Upper lobe of left lung (tissue), 4 donors: ENCODE measurements at regions not wholly inside any gene's neighbourhood (a gene's known extent, or its start where the extent isn't known, plus 50 kb on each side); places are given as distances from the start of the nearest gene placed in this dataset.

ENCODE experiments used
- EP300 ChIP-seq, 4 donors: sonication (generic); formaldehyde crosslinking; IDR thresholded peaks; one replicate each; pipeline ENCODE4 v1.5.1; 2017; ENCODE audit warnings: antibody characterized with exemption in 4 of 4, control low read depth in 2 of 4
- POLR2A ChIP-seq, 4 donors: fragments of 450-650 bp; IDR thresholded peaks; one replicate each; pipeline ENCODE4 v1.5.1; 2016 to 2017; ENCODE audit warnings: antibody characterized with exemption in 4 of 4, mild to moderate bottlenecking in 2 of 4
- POLR2AphosphoS5 ChIP-seq, 2 donors: sonication (generic); formaldehyde crosslinking; IDR thresholded peaks; one replicate each; pipeline ENCODE4 v1.5.1; 2017; ENCODE audit warnings: antibody characterized with exemption in 2 of 2
- TF ChIP-seq, protein P1 (sequence below), 6 experiments: fragments of 450-650 bp in 4 of 6; fragments of 200-600 bp in 2 of 6; sonication (generic) in 2 of 6; IDR thresholded peaks; one replicate each; pipeline ENCODE4 v1.5.1; 2016 to 2019; ENCODE audit warnings: antibody characterized with exemption in 6 of 6

DNA sequence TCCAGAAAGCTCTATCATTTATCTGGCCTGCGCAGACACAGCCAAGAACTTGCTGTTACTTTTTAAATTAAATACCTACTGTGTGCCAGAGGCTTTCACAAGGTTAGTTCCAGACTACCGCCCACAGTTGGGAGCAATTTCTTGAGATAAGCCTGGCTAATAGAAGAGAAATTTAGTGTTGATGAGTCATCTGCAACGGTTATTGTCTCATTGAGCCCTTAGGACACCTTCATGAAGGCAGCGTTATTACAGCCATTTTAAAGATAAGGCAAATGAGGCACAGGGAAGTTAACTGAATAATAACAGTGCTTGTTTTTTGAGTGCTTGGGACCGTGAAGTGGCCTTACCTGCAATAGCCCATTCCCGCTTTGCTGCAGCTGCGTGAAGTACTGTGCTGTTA is 292.9 kb upstream of the MSX2 start:
- TF ChIP-seq POLR2AphosphoS5 (IDR thresholded peaks at IDR 0.05) (no peak), POLR2A (IDR thresholded peaks at IDR 0.05) (no peak), EP300 (IDR thresholded peaks at IDR 0.05) (no peak)
- TF ChIP-seq, protein P1, sequence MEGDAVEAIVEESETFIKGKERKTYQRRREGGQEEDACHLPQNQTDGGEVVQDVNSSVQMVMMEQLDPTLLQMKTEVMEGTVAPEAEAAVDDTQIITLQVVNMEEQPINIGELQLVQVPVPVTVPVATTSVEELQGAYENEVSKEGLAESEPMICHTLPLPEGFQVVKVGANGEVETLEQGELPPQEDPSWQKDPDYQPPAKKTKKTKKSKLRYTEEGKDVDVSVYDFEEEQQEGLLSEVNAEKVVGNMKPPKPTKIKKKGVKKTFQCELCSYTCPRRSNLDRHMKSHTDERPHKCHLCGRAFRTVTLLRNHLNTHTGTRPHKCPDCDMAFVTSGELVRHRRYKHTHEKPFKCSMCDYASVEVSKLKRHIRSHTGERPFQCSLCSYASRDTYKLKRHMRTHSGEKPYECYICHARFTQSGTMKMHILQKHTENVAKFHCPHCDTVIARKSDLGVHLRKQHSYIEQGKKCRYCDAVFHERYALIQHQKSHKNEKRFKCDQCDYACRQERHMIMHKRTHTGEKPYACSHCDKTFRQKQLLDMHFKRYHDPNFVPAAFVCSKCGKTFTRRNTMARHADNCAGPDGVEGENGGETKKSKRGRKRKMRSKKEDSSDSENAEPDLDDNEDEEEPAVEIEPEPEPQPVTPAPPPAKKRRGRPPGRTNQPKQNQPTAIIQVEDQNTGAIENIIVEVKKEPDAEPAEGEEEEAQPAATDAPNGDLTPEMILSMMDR (IDR thresholded peaks at IDR 0.05) = no peak
